BJ (cell line): ENCODE measurements at regions not wholly inside any gene's neighbourhood (a gene's known extent, or its start where the extent isn't known, plus 50 kb on each side); places are given as distances from the start of the nearest gene placed in this dataset.

Source experiments
- CTCF ChIA-PET: fragments of 350-600 bp; formaldehyde crosslinking; extraction: SDS; loops from one replicate; lab custom pipeline; 2021; ENCODE audit warnings: antibody characterized with exemption, inconsistent platforms; lab: Yijun Ruan, JAX
- POLR2A ChIA-PET: fragments of 300-600 bp; sonication (Branson Sonifier 250); formaldehyde crosslinking; extraction: SDS; loops from one replicate; lab custom pipeline; 2021; ENCODE audit warnings: antibody characterized with exemption; lab: Charles Lee
- DNase-seq: peaks from one replicate; pipeline ENCODE4 v3.0.0-alpha.2; 2011; ENCODE audit warnings: low read depth
- H3K27me3 ChIP-seq: 2 replicates; pipeline ENCODE4 v1.6.0; 2011; ENCODE audit warnings: low read length; ENCODE audit not compliant: control insufficient read depth, insufficient read depth
- H3K36me3 ChIP-seq: 2 replicates; pipeline ENCODE4 v1.5.1; 2011; ENCODE audit warnings: low read length; ENCODE audit not compliant: control insufficient read depth, insufficient read depth
- H3K4me3 ChIP-seq: 2 replicates; pipeline ENCODE4 v1.5.1; 2011; ENCODE audit warnings: low read depth, mild to moderate bottlenecking, control low read depth, low read length
- CTCF ChIP-seq: IDR thresholded peaks from 2 replicates; pipeline ENCODE4 v1.5.1; 2011; ENCODE audit warnings: low read depth, mild to moderate bottlenecking, control low read depth, inconsistent platforms, low read length, moderate library complexity; ENCODE audit not compliant: insufficient read depth

DNA sequence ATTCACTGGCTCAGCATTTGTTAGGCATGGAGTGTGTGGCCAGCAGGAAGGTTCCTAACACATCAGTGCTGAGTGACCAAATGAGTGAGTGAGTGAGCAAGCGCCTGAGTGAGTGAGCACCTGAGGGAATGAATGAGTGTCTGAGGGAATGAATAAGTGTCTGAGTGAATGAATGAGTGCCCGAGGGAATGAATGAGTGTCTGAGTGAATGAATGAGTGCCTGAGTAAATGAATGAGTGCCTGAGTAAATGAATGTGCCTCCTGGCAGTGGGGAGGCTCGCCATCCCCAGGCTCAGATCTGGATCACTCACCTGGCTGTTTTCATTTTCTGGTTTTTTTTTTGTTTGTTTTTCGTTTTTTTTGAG is 52.1 kb upstream of the TCF20 start:
- Histone ChIP-seq H3K36me3 (no peaks in the 10 kb centered on the region), H3K4me3 (no peak overlapping the region), H3K27me3 (no peaks in the 10 kb centered on the region)
- ChIA-PET POLR2A (no interaction called here), CTCF (interaction anchor here (2.3 kb wide), 1 partner anchor 11 kb away, joined by 6 read pairs; no protein-coding TSS in a partner anchor)
- DNase-seq, result no peak
- no peak for TF ChIP-seq CTCF

- DNase-seq, result no peak
- ChIA-PET POLR2A (no interaction called here), CTCF (interaction anchor here (2.3 kb wide), 1 partner anchor 10 kb away, joined by 6 read pairs; no protein-coding TSS in a partner anchor)
- H3K4me3 ChIP-seq, result no peak overlapping the region
- H3K27me3 ChIP-seq, result no peaks in the 10 kb centered on the region
- TF ChIP-seq CTCF, result no peak
- no peaks in the 10 kb centered on the region for H3K36me3 ChIP-seq
These were observed 51.6 kb upstream of the TCF20 start for GRCh38 chr22:42321908-42322561.

GRCh38 chr22:42320443-42321416 is 50.3 kb upstream of the TCF20 start:
- no peak for DNase-seq
- H3K4me3 ChIP-seq, result no peak overlapping the region
- POLR2A ChIA-PET, result no interaction called here
- H3K36me3 ChIP-seq, result no peaks in the 10 kb centered on the region
- CTCF ChIA-PET, result interaction anchor here (2.3 kb wide), 1 partner anchor 9 kb away, joined by 6 read pairs; no protein-coding TSS in a partner anchor
- no peaks in the 10 kb centered on the region for H3K27me3 ChIP-seq
- TF ChIP-seq CTCF, result no peak
